ENCODE measurements at regions not wholly inside any gene's neighbourhood (a gene's known extent, or its start where the extent isn't known, plus 50 kb on each side); places are given as distances from the start of the nearest gene placed in this dataset.

GRCh38 chr20:53881362-53881761, 189.0 kb downstream of the BCAS1 start:
- Histone ChIP-seq H3K27me3 (replicated peaks; ENCODE audit: insufficient read depth) (no peaks in the 10 kb centered on the region), H2AFZ (no peak overlapping the region), H3K79me2 (ENCODE audit: insufficient read depth) (no peaks in the 10 kb centered on the region), H3F3A (ENCODE audit: insufficient read depth) (peaks cover 24% of the 10 kb centered on the region), H3K4me1 (ENCODE audit: insufficient read depth) (peaks cover 13% of the 10 kb centered on the region), H3K9me3 (ENCODE audit: low read depth) (no peaks in the 10 kb centered on the region), H4K20me1 (ENCODE audit: insufficient read depth) (no peaks in the 10 kb centered on the region), H3K4me3 (no peak overlapping the region), H3K9ac (no peak overlapping the region), H3K9me2 (ENCODE audit: insufficient read depth) (no peaks in the 10 kb centered on the region), H3K4me2 (ENCODE audit: unreplicated experiment) (no peak overlapping the region), H3K36me3 (ENCODE audit: low read depth) (no peaks in the 10 kb centered on the region), H3K27ac (no peak overlapping the region)
- WGBS, 2 experiments (ENCODE audit: low coverage in 1 of 2, low lambda C conversion rate in 2 of 2, missing lambda C conversion rate in 2 of 2): 90 to 97% methylated on average over 3 of the region's 3 CpGs
- TF ChIP-seq EZH2 (IDR thresholded peaks at IDR 0.05; ENCODE audit: insufficient read depth, poor library complexity, severe bottlenecking) (no peak), EZH2phosphoT487 (IDR thresholded peaks at IDR 0.05; ENCODE audit: insufficient read depth, low read depth) (no peak)
- no peak for DNase-seq
- in situ Hi-C loops (cut with MboI): no loop called here

- Histone ChIP-seq H3K4me2 (ENCODE audit: unreplicated experiment) (no peak overlapping the region), H3K79me2 (ENCODE audit: insufficient read depth) (no peaks in the 10 kb centered on the region), H3K4me3 (no peak overlapping the region), H3K9me3 (ENCODE audit: low read depth) (no peaks in the 10 kb centered on the region), H3K27ac (no peak overlapping the region), H3F3A (ENCODE audit: insufficient read depth) (peaks cover 24% of the 10 kb centered on the region), H3K9me2 (ENCODE audit: insufficient read depth) (no peaks in the 10 kb centered on the region), H3K9ac (no peak overlapping the region), H3K4me1 (ENCODE audit: insufficient read depth) (peaks cover 13% of the 10 kb centered on the region), H3K27me3 (replicated peaks; ENCODE audit: insufficient read depth) (no peaks in the 10 kb centered on the region), H4K20me1 (ENCODE audit: insufficient read depth) (no peaks in the 10 kb centered on the region), H3K36me3 (ENCODE audit: low read depth) (no peaks in the 10 kb centered on the region), H2AFZ (no peak overlapping the region; the same call in 1 of the 2 replicates)
- in situ Hi-C loops (cut with MboI): no loop called here
- no peak for TF ChIP-seq EZH2phosphoT487 (IDR thresholded peaks at IDR 0.05; ENCODE audit: insufficient read depth, low read depth)
- no peak for TF ChIP-seq EZH2 (IDR thresholded peaks at IDR 0.05; ENCODE audit: insufficient read depth, poor library complexity, severe bottlenecking)
- WGBS, 2 experiments (ENCODE audit: low coverage in 1 of 2, low lambda C conversion rate in 2 of 2, missing lambda C conversion rate in 2 of 2): 82% methylated on average over 9 of the region's 9 CpGs
- no peak for DNase-seq
Measured at GRCh38 chr20:53880108-53880641, 190.2 kb downstream of the BCAS1 start.

GRCh38 chr20:53879048-53879684, 191.2 kb downstream of the BCAS1 start:
- DNase-seq: no peak
- Histone ChIP-seq H3K79me2 (ENCODE audit: insufficient read depth) (no peaks in the 10 kb centered on the region), H3K9me3 (ENCODE audit: low read depth) (no peaks in the 10 kb centered on the region), H3K27me3 (replicated peaks; ENCODE audit: insufficient read depth) (no peaks in the 10 kb centered on the region), H3K27ac (no peak overlapping the region), H3F3A (ENCODE audit: insufficient read depth) (peaks cover 21% of the 10 kb centered on the region), H3K9me2 (ENCODE audit: insufficient read depth) (no peaks in the 10 kb centered on the region), H3K9ac (no peak overlapping the region), H3K36me3 (ENCODE audit: low read depth) (no peaks in the 10 kb centered on the region), H3K4me1 (ENCODE audit: insufficient read depth) (peaks cover 13% of the 10 kb centered on the region), H3K4me2 (ENCODE audit: unreplicated experiment) (no peak overlapping the region), H2AFZ (no peak overlapping the region), H3K4me3 (no peak overlapping the region), H4K20me1 (ENCODE audit: insufficient read depth) (no peaks in the 10 kb centered on the region)
- in situ Hi-C loops (cut with MboI): no loop called here
- 90 to 93% methylated on average over 10 of the region's 10 CpGs for WGBS, 2 experiments (ENCODE audit: low coverage in 1 of 2, low lambda C conversion rate in 2 of 2, missing lambda C conversion rate in 2 of 2)
- TF ChIP-seq EZH2phosphoT487 (IDR thresholded peaks at IDR 0.05; ENCODE audit: insufficient read depth, low read depth): no peak

GRCh38 chr20:53878262-53879047, 191.9 kb downstream of the BCAS1 start:
- in situ Hi-C loops (cut with MboI): no loop called here
- no peak for DNase-seq
- H3K9me3 ChIP-seq (ENCODE audit: low read depth): no peaks in the 10 kb centered on the region

More at GRCh38 chr20:53878262-53879047, 191.9 kb downstream of the BCAS1 start:
- Histone ChIP-seq H3F3A (ENCODE audit: insufficient read depth) (peaks cover 14% of the 10 kb centered on the region), H3K4me1 (ENCODE audit: insufficient read depth) (peaks cover 9% of the 10 kb centered on the region), H3K9ac (no peak overlapping the region), H3K27ac (no peak overlapping the region), H3K9me2 (ENCODE audit: insufficient read depth) (no peaks in the 10 kb centered on the region), H3K4me3 (no peak overlapping the region), H3K36me3 (ENCODE audit: low read depth) (no peaks in the 10 kb centered on the region), H2AFZ (no peak overlapping the region), H3K27me3 (replicated peaks; ENCODE audit: insufficient read depth) (no peaks in the 10 kb centered on the region), H3K4me2 (ENCODE audit: unreplicated experiment) (no peak overlapping the region), H4K20me1 (ENCODE audit: insufficient read depth) (no peaks in the 10 kb centered on the region), H3K79me2 (ENCODE audit: insufficient read depth) (no peaks in the 10 kb centered on the region)
- WGBS, 2 experiments (ENCODE audit: low coverage in 1 of 2, low lambda C conversion rate in 2 of 2, missing lambda C conversion rate in 2 of 2): 85 to 89% methylated on average over 6 of the region's 6 CpGs
- TF ChIP-seq EZH2phosphoT487 (IDR thresholded peaks at IDR 0.05; ENCODE audit: insufficient read depth, low read depth) (no peak), EZH2 (IDR thresholded peaks at IDR 0.05; ENCODE audit: insufficient read depth, poor library complexity, severe bottlenecking) (no peak)
